K562 (cell line): ENCODE measurements at regions not wholly inside any gene's neighbourhood (a gene's known extent, or its start where the extent isn't known, plus 50 kb on each side); places are given as distances from the start of the nearest gene placed in this dataset.

Experiments
- ATAC-seq: fragments of 200-7000 bp; cut with Tn5 transposase; 3 replicates; pipeline ENCODE4 v1.9.1; 2020; ENCODE audit warnings: moderate library complexity
- BruUV-seq: library from RNA; stranded (reverse); fragments of 400-500 nt; replicated peaks from 2 replicates; lab custom pipeline; 2021; lab: Mats Ljungman, UMichigan
- CTCF ChIA-PET: fragments of 300-600 bp; formaldehyde crosslinking; extraction: SDS; loops from one replicate; lab custom pipeline; 2021; ENCODE audit warnings: low intra/inter-chr PET ratio; lab: Yijun Ruan, JAX
- POLR2A ChIA-PET: fragments of 300-600, 350-650 bp; sonication (Branson Sonifier 250); formaldehyde crosslinking; extraction: SDS; loops from one replicate; lab custom pipeline; 2021; ENCODE audit warnings: antibody characterized with exemption, inconsistent platforms; lab: Yijun Ruan, JAX
- DNase-seq, 4 experiments: peaks; one replicate each; pipeline versions ENCODE4 v3.0.0 to v3.0.0-alpha.2; 2011 to 2018; ENCODE audit warnings: low spot score in 3 of 4, mixed read lengths in 3 of 4; ENCODE audit errors: extremely low read depth in 1 of 4
- FAIRE-seq: peaks from 2 replicates; lab custom pipeline; 2011; peaks lifted over from hg19 to GRCh38; lab: Jason Lieb, UNC
- H2AFZ ChIP-seq: 2 replicates; pipeline ENCODE4 v1.6.0; 2011; ENCODE audit warnings: low read depth, low read length, control low read depth, inconsistent platforms
- H3K27ac ChIP-seq: fragments of 200-600 bp; 3 replicates; pipeline ENCODE4 v1.8.0; 2011; ENCODE audit warnings: low read depth, mild to moderate bottlenecking, control low read depth, inconsistent platforms, low read length, moderate library complexity, mixed read lengths; ENCODE audit errors: extremely low read depth
- H3K27me3 ChIP-seq, 2 experiments: fragments of 300-600 bp in 1 of 2; 2 replicates in 1 of 2; 3 replicates in 1 of 2; pipeline versions ENCODE4 v1.6.0 to v1.8.0; 2011; ENCODE audit warnings: inconsistent platforms in 2 of 2, low read length in 2 of 2, mild to moderate bottlenecking in 1 of 2, mixed read lengths in 1 of 2, moderate library complexity in 1 of 2; ENCODE audit not compliant: control insufficient read depth in 2 of 2, insufficient read depth in 2 of 2
- H3K36me3 ChIP-seq: fragments of 300-600 bp; 3 replicates; pipeline ENCODE4 v1.8.0; 2011; ENCODE audit warnings: mild to moderate bottlenecking, low read length, inconsistent platforms; ENCODE audit not compliant: control insufficient read depth, insufficient read depth
- H3K4me1 ChIP-seq, 2 experiments: fragments of 200-600 bp in 1 of 2; replicated peaks in 1 of 2; 2 replicates in 1 of 2; 3 replicates in 1 of 2; pipeline versions ENCODE4 v1.5.1 to v1.8.0; 2011; ENCODE audit warnings: inconsistent platforms in 2 of 2, low read length in 2 of 2, mild to moderate bottlenecking in 1 of 2, mixed read lengths in 1 of 2, moderate library complexity in 1 of 2; ENCODE audit not compliant: control insufficient read depth in 2 of 2, insufficient read depth in 2 of 2
- H3K4me2 ChIP-seq: 2 replicates; pipeline ENCODE4 v1.6.1; 2011; ENCODE audit warnings: low read length, control low read depth, inconsistent platforms, mixed read lengths; ENCODE audit not compliant: insufficient read depth
- H3K4me3 ChIP-seq: fragments of 200-600 bp; sonication (generic), shearing (Covaris generic); 2 replicates; pipeline ENCODE4 v1.5.1; 2016; ENCODE audit warnings: control low read depth, inconsistent platforms
- H3K79me2 ChIP-seq: fragments of 200-600 bp; 3 replicates; pipeline ENCODE4 v1.8.0; 2011; ENCODE audit warnings: low read length, inconsistent platforms; ENCODE audit not compliant: control insufficient read depth, insufficient read depth
- H3K9ac ChIP-seq, 2 experiments: 2 replicates each; pipeline versions ENCODE4 v1.6.0 to v1.6.1; 2011; ENCODE audit warnings: low read depth in 2 of 2, low read length in 2 of 2, control low read depth in 1 of 2, inconsistent platforms in 1 of 2, mild to moderate bottlenecking in 1 of 2, mixed read lengths in 1 of 2; ENCODE audit not compliant: insufficient read depth in 1 of 2
- H3K9me1 ChIP-seq: one replicate; pipeline ENCODE4 v1.6.0; 2011; ENCODE audit warnings: inconsistent platforms, mild to moderate bottlenecking, low read length, moderate library complexity; ENCODE audit not compliant: control insufficient read depth, insufficient read depth
- H3K9me3 ChIP-seq: replicated peaks from 2 replicates; pipeline ENCODE4 v1.5.1; 2011; ENCODE audit warnings: low read depth, low read length, inconsistent platforms; ENCODE audit not compliant: control insufficient read depth, insufficient read depth
- H4K20me1 ChIP-seq: replicated peaks from 2 replicates; pipeline ENCODE4 v1.6.1; 2011; ENCODE audit warnings: low read length, inconsistent platforms, mixed read lengths; ENCODE audit not compliant: control insufficient read depth, insufficient read depth
- CXXC5 ChIP-seq: fragments of 250-450 bp; sonication (Bioruptor Pico); IDR thresholded peaks from 2 replicates; pipeline ENCODE4 v1.8.0; 2022; ENCODE audit warnings: inconsistent platforms, mild to moderate bottlenecking, moderate library complexity
- GABPA ChIP-seq: fragments of 200-800 bp; sonication (Bioruptor generic); conservative IDR thresholded peaks from 2 replicates; pipeline ENCODE4 v1.6.1; 2016; ENCODE audit warnings: low read depth, missing genetic modification characterization, missing compliant biosample characterization
- KHSRP ChIP-seq: fragments of 450-650 bp; IDR thresholded peaks from 2 replicates; pipeline ENCODE4 v1.6.1; 2017
- PTBP1 ChIP-seq: fragments of 200-400 bp; formaldehyde crosslinking; IDR thresholded peaks from 2 replicates; pipeline ENCODE4 v1.6.1; 2017; ENCODE audit warnings: low read depth, low read length
- PTRF ChIP-seq: fragments of 450-650 bp; IDR thresholded peaks from 2 replicates; pipeline ENCODE4 v1.6.1; 2016; ENCODE audit warnings: mild to moderate bottlenecking, missing genetic modification characterization, missing compliant biosample characterization
- SRSF3 ChIP-seq: fragments of 200-400 bp; formaldehyde crosslinking; IDR thresholded peaks from 2 replicates; pipeline ENCODE4 v1.6.1; 2016; ENCODE audit warnings: mild to moderate bottlenecking, low read length, moderate library complexity; ENCODE audit not compliant: insufficient read depth
- TARDBP ChIP-seq: fragments of 450-650 bp; IDR thresholded peaks from 2 replicates; pipeline ENCODE4 v1.6.1; 2016
- ZNF431 ChIP-seq: sonication (generic); formaldehyde crosslinking; IDR thresholded peaks from 2 replicates; pipeline ENCODE4 v1.8.0; 2022; ENCODE audit warnings: mild to moderate bottlenecking, missing genetic modification reagents
- ZNF76 ChIP-seq: fragments of 250-450 bp; sonication (Bioruptor Pico); IDR thresholded peaks from 2 replicates; pipeline ENCODE4 v1.4.0; 2020; ENCODE audit warnings: mild to moderate bottlenecking, moderate library complexity, borderline replicate concordance
- ZNF778 ChIP-seq: fragments of 450-650 bp; formaldehyde crosslinking; IDR thresholded peaks from 2 replicates; pipeline ENCODE4 v1.4.0; 2020; ENCODE audit warnings: mild to moderate bottlenecking, moderate library complexity
- ZNF830 ChIP-seq: fragments of 250-450 bp; sonication (Bioruptor Pico); IDR thresholded peaks from 2 replicates; pipeline ENCODE4 v1.5.0; 2021; ENCODE audit warnings: mild to moderate bottlenecking
- WGBS: fragments of 100-300 bp; shearing (Covaris generic); methylation state at CpG from one replicate; pipeline ENCODE4 v1.1.6; 2016; ENCODE audit warnings: low coverage, mixed read lengths; ENCODE audit not compliant: insufficient coverage; ENCODE audit errors: missing lambda C conversion rate; 5-methylcytosine and 5-hydroxymethylcytosine counted together
- in situ Hi-C: fragments of 300-500 bp; cut with MboI; formaldehyde crosslinking; loops from 4 replicates; pipeline ENCODE4 v1.15.0; 2018; ENCODE audit warnings: inconsistent platforms, mixed read lengths
- intact Hi-C: fragments of 100-400 bp; cut with micrococcal nuclease; formaldehyde crosslinking; loops from 2 replicates; pipeline ENCODE4 v1.14.2; 2022
- TF ChIP-seq, protein P1 (sequence below): sonication (generic); formaldehyde crosslinking; IDR thresholded peaks from 2 replicates; pipeline ENCODE4 v1.8.1; 2023; ENCODE audit warnings: mild to moderate bottlenecking, missing genetic modification reagents
- TF ChIP-seq, protein P2 (sequence below): fragments of 250-450 bp; sonication (Bioruptor Pico); IDR thresholded peaks from 2 replicates; pipeline ENCODE4 v1.9.0; 2021; ENCODE audit warnings: mild to moderate bottlenecking
- TF ChIP-seq, protein P3 (sequence below): IDR thresholded peaks from 3 replicates; pipeline ENCODE4 v1.6.1; 2011; ENCODE audit warnings: borderline replicate concordance, mild to moderate bottlenecking, moderate library complexity; ENCODE audit not compliant: insufficient read length; ENCODE audit errors: extremely low read depth
- TF ChIP-seq, protein P4 (sequence below): fragments of 450-650 bp; IDR thresholded peaks from 2 replicates; pipeline ENCODE4 v1.6.1; 2018; ENCODE audit warnings: mild to moderate bottlenecking, low read depth; ENCODE audit not compliant: partially characterized antibody

DNA sequence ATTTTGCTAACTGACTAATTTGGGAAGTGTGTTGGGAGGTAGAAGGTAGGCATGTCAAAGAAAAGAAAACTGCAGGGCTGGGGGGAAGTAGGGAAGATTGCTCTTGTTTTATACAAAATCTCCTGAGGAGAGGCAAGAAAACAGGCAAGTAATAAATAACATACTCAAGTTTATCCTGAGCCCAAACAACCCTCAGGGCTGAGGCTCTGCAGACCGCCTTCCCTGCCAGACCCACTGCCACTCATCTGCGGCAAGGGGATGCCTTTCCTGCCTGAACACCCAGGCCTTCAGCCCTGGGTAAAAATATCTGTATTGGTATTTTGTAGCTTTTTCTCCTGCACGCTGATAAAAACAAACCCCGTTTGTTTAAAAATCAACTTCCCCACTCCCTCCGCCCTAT is 399.8 kb upstream of the NFE2L3 start:
- no peak for ATAC-seq
- H3K9me1 ChIP-seq, result no peaks in the 10 kb centered on the region
- no peak for FAIRE-seq
- H3K27ac ChIP-seq, result no peak overlapping the region
- POLR2A ChIA-PET, result interaction anchor here (1.0 kb wide), 1 partner anchor 18 kb away, joined by 5 read pairs; no protein-coding TSS in a partner anchor
- peaks cover 23 to 31% of the 10 kb centered on the region in 2 experiments for H3K27me3 ChIP-seq
- H3K4me1 ChIP-seq, result no peaks in the 10 kb centered on the region; a peak in 1 of 5 replicates
- no peak overlapping the region for H3K4me2 ChIP-seq
- 20% methylated on average over 5 of the region's 5 CpGs for WGBS
- no peak overlapping the region for H2AFZ ChIP-seq
- H3K36me3 ChIP-seq, result no peaks in the 10 kb centered on the region
- TF ChIP-seq, protein P1, sequence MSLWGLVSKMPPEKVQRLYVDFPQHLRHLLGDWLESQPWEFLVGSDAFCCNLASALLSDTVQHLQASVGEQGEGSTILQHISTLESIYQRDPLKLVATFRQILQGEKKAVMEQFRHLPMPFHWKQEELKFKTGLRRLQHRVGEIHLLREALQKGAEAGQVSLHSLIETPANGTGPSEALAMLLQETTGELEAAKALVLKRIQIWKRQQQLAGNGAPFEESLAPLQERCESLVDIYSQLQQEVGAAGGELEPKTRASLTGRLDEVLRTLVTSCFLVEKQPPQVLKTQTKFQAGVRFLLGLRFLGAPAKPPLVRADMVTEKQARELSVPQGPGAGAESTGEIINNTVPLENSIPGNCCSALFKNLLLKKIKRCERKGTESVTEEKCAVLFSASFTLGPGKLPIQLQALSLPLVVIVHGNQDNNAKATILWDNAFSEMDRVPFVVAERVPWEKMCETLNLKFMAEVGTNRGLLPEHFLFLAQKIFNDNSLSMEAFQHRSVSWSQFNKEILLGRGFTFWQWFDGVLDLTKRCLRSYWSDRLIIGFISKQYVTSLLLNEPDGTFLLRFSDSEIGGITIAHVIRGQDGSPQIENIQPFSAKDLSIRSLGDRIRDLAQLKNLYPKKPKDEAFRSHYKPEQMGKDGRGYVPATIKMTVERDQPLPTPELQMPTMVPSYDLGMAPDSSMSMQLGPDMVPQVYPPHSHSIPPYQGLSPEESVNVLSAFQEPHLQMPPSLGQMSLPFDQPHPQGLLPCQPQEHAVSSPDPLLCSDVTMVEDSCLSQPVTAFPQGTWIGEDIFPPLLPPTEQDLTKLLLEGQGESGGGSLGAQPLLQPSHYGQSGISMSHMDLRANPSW (CRISPR knock-in tag), result no peak
- no peak for TF ChIP-seq PTRF (tag)
- no peak for TF ChIP-seq KHSRP
- TF ChIP-seq, protein P2, sequence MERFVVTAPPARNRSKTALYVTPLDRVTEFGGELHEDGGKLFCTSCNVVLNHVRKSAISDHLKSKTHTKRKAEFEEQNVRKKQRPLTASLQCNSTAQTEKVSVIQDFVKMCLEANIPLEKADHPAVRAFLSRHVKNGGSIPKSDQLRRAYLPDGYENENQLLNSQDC (CRISPR knock-in tag), result no peak
- TF ChIP-seq, protein P3, sequence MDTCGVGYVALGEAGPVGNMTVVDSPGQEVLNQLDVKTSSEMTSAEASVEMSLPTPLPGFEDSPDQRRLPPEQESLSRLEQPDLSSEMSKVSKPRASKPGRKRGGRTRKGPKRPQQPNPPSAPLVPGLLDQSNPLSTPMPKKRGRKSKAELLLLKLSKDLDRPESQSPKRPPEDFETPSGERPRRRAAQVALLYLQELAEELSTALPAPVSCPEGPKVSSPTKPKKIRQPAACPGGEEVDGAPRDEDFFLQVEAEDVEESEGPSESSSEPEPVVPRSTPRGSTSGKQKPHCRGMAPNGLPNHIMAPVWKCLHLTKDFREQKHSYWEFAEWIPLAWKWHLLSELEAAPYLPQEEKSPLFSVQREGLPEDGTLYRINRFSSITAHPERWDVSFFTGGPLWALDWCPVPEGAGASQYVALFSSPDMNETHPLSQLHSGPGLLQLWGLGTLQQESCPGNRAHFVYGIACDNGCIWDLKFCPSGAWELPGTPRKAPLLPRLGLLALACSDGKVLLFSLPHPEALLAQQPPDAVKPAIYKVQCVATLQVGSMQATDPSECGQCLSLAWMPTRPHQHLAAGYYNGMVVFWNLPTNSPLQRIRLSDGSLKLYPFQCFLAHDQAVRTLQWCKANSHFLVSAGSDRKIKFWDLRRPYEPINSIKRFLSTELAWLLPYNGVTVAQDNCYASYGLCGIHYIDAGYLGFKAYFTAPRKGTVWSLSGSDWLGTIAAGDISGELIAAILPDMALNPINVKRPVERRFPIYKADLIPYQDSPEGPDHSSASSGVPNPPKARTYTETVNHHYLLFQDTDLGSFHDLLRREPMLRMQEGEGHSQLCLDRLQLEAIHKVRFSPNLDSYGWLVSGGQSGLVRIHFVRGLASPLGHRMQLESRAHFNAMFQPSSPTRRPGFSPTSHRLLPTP, result no peak
- TF ChIP-seq ZNF830 (CRISPR knock-in tag), result no peak
- TF ChIP-seq ZNF431 (CRISPR knock-in tag), result no peak
- no peak for TF ChIP-seq TARDBP
- no peak for TF ChIP-seq SRSF3
- TF ChIP-seq PTBP1, result no peak
- TF ChIP-seq ZNF778 (CRISPR knock-in tag), result no peak
- TF ChIP-seq, protein P4, sequence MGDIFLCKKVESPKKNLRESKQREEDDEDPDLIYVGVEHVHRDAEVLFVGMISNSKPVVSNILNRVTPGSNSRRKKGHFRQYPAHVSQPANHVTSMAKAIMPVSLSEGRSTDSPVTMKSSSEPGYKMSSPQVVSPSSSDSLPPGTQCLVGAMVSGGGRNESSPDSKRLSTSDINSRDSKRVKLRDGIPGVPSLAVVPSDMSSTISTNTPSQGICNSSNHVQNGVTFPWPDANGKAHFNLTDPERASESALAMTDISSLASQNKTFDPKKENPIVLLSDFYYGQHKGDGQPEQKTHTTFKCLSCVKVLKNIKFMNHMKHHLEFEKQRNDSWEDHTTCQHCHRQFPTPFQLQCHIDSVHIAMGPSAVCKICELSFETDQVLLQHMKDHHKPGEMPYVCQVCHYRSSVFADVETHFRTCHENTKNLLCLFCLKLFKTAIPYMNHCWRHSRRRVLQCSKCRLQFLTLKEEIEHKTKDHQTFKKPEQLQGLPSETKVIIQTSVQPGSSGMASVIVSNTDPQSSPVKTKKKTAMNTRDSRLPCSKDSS, result no peak
- TF ChIP-seq GABPA (tag), result no peak
- TF ChIP-seq CXXC5 (CRISPR knock-in tag), result no peak
- TF ChIP-seq ZNF76, result no peak
- no peaks in the 10 kb centered on the region for H3K79me2 ChIP-seq
- intact Hi-C loops, result no loop called here
- in situ Hi-C loops, result no loop called here
- H4K20me1 ChIP-seq, result no peaks in the 10 kb centered on the region
- no peak for DNase-seq
- CTCF ChIA-PET, result no interaction called here
- no peak overlapping the region for H3K9ac ChIP-seq
- no peaks in the 10 kb centered on the region for H3K9me3 ChIP-seq
- no peak overlapping the region for H3K4me3 ChIP-seq
- no TSS peak for BruUV-seq
